ENCODE measurements at regions not wholly inside any gene's neighbourhood (a gene's known extent, or its start where the extent isn't known, plus 50 kb on each side); places are given as distances from the start of the nearest gene placed in this dataset.
A peak's percentile ranks its signal among the peaks of the same experiment; 100 is the strongest.
"Not testable (repeated sequence)": the region's sequence is repeated elsewhere in the genome, so short reads cannot be mapped to it uniquely, and the experiment has no call there.

DNA sequence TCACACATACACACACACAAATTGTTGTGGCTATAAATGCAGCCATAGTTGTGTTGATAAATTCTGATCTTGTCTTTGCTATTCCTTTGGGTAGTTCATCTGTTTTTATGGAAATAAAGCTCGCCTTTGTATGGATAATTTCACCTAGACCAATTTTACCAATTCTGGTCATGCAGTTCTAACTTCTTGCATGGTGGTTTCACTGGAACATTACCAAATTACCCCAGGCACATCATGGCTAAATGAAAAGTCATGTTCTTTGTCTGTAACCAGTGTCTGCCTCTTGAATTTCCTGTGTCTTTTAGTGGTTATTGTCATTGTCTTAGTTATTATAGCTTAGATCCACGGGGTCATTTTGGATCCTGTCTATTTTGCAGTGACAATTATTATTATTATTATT, 50.3 kb upstream of the TMC1 start:
- H3K4me3 ChIP-seq (ENCODE audit: low read depth, low read length), result no peak overlapping the region
- no peak for DNase-seq (ENCODE audit: low read depth)

- no peak for DNase-seq (ENCODE audit: low read depth)
- H3K4me3 ChIP-seq (ENCODE audit: low read depth, low read length), result no peak overlapping the region
Observed at GRCh38 chr9:72467766-72468738, 53.4 kb upstream of the TMC1 start.

GRCh38 chr9:72465593-72465984, 55.8 kb upstream of the TMC1 start:
- no peak overlapping the region for H3K4me3 ChIP-seq (ENCODE audit: low read depth, low read length)
- DNase-seq (ENCODE audit: low read depth), result no peak

- H3K4me3 ChIP-seq (ENCODE audit: low read depth, low read length), result no peak overlapping the region
- no peak for DNase-seq (ENCODE audit: low read depth)
Observed at GRCh38 chr9:72464857-72465592, 56.4 kb upstream of the TMC1 start.

DNA sequence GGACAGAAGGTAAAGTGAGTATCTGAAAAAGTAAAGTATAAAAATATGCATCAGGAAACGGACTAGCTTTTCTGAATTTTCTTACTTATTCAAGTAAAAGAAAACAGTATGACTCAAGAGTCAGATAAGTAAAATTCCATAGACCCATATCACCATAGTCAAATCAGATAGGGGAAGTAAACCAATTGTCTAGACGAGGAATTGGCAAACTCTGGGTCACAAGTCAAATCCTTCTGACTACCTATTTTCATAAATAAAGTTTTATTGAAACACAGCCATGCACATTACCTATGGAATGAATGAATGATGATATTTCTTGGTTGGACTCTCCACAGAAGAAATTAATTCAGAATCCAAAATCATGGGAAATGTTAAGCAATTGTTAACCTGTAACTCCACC, 59.1 kb upstream of the TMC1 start:
- H3K4me3 ChIP-seq (ENCODE audit: low read depth, low read length), result no peak overlapping the region
- no peak for DNase-seq (ENCODE audit: low read depth)

DNA sequence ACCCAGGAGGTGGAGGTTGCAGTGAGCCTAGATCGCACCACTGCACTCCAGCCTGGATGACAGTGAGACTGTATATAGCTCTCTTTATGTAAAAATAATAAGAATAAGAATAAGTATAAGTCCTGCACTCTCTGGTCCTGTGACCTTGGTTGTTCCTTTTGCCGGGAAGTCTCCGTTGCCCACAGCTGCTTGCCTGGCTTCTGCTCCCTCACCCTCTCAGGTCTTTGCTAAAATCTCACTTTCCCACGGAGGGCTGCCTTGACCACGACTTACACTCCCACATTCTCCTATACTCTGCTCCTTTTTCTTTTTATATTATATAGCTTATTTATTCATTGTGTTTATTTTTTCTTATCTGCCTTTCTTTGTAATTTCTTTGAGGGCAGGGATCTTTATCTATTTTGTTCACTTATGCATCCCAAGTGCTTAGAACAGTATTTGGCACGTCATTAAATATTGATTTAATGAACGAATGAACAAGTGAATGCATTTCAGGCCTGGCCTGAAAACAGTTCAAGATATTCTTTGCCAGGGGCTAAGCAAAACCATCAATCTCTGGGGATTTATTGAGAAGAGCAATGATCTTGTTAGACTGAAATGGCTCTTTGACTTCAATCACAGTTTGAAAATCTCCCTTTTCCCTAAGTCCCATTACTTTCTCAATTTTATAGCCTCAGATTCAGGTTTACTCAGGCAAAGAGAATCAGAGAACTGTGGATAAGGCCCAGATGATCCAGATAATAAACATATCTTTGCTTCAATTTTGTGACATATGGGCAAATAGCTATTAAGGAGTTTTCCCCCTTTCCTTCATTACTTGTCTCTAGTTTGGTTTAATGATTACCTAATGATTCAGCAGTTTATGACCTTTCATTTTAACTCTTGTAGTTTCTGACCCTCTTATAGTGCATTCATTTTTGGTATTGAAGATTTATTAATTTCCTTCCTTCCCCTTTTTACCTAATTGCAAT, 60.8 kb upstream of the TMC1 start:
- DNase-seq (ENCODE audit: low read depth), result no peak
- H3K4me3 ChIP-seq (ENCODE audit: low read depth, low read length), result no peak overlapping the region

- no peak for DNase-seq (ENCODE audit: low read depth)
- H3K4me3 ChIP-seq (ENCODE audit: low read depth, low read length), result no peak overlapping the region
Observed at GRCh38 chr9:72459308-72459707, 62.1 kb upstream of the TMC1 start.

DNA sequence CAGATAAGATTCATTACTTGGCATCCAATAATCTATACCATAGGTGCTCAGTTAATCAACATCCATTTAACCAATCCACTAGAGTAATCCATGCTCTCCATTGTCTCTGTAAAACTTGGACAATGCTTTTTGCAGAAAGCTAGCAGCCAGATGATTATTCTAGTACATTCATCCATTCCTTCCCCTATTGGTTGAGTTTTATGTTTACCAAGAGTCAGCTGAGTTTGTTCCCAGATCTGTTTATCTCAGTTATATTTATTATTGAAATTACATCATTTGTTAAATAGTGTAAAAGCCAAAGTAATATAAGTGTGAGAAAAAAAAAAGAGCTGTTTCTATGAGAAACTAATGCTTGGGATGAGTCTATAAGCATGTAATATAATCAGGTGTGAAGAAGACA, 63.3 kb upstream of the TMC1 start:
- H3K4me3 ChIP-seq (ENCODE audit: low read depth, low read length), result no peak overlapping the region
- DNase-seq (ENCODE audit: low read depth), result no peak

DNA sequence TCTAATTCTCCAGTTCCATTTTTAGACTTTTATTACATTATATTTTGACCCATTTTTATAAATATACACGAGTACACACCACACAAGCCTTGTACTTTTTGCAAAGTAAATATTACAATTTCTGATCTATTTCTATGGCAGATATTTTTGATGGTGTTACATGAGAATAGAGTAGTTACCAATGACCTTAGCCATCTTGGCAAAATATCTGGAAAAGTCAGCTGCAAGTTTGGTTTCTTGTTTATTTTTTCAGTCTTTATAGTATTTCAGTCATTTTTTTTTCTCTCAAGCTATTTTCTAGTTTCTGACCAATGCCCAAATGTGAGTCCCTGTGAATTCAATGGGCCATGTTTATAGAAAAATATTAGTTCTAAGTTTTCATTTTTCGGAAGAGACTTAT, 64.0 kb upstream of the TMC1 start:
- no peak for DNase-seq (ENCODE audit: low read depth)
- H3K4me3 ChIP-seq (ENCODE audit: low read depth, low read length), result no peak overlapping the region

DNA sequence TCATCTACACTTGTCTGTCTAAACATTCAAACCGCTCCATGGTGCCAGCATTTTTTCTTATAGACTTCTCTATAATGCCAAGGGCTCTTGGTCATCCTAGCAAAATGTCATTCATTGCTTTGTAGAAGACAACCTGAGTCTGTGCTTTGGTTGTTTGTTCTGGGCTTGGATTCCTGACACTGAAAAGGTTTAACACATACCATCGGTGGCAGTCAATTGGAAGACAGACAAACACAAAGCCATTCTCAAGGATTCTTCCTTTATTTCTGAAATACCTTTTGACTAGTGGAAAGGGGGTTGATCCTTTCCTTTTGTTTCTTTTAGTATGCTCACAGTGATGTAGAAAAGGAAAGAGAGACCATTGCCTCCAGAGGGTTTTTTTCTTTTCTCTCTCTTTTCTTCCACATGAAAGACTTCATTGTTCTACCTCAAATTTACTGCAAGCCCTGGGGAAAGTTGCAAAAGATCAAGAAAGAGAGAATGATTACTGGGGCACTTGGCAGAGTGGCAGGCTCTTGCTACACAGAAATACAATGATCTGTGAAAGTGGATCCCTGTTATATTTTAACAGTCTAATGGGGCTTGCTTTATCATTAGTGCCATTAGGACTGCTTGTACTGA, 66.4 kb upstream of the TMC1 start:
- DNase-seq (ENCODE audit: low read depth), result no peak

DNA sequence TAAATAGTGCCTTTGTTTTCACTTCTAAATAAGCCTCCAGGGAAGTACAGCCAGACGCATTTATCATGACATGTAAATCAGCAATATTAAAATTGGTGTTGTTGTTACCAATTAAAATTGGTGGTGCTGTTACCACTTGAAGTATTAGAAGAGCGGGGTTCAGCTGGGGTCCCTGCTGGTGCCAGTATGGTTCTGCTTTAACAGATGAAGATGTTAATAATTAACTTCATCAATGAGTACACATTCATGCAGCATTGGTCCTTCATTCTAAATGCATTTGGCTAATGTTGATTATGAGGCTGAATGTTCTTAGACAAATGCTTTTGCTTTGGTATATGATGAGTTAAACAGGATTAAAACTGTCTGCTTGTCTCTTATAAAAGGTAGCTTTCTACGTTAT, 67.6 kb upstream of the TMC1 start:
- H3K4me3 ChIP-seq (ENCODE audit: low read depth, low read length), result no peak overlapping the region
- no peak for DNase-seq (ENCODE audit: low read depth)

More for the DNA sequence above, 66.4 kb upstream of the TMC1 start:
- no peak overlapping the region for H3K4me3 ChIP-seq (ENCODE audit: low read depth, low read length)

GRCh38 chr9:72446241-72446640, 75.2 kb upstream of the TMC1 start:
- not testable (repeated sequence) for H3K4me3 ChIP-seq (ENCODE audit: low read depth, low read length); DNase-seq (ENCODE audit: low read depth)

- no peak for DNase-seq (ENCODE audit: low read depth)
Observed at GRCh38 chr9:72445306-72445995, 76.0 kb upstream of the TMC1 start.

GRCh38 chr9:72444435-72444834, 77.0 kb upstream of the TMC1 start:
- H3K4me3 ChIP-seq (ENCODE audit: low read depth, low read length), result no peak overlapping the region
- no peak for DNase-seq (ENCODE audit: low read depth)

More at GRCh38 chr9:72445306-72445995, 76.0 kb upstream of the TMC1 start:
- no peak overlapping the region for H3K4me3 ChIP-seq (ENCODE audit: low read depth, low read length)

GRCh38 chr9:72443855-72444254, 77.6 kb upstream of the TMC1 start:
- H3K4me3 ChIP-seq (ENCODE audit: low read depth, low read length), result no peak overlapping the region
- no peak for DNase-seq (ENCODE audit: low read depth)

DNA sequence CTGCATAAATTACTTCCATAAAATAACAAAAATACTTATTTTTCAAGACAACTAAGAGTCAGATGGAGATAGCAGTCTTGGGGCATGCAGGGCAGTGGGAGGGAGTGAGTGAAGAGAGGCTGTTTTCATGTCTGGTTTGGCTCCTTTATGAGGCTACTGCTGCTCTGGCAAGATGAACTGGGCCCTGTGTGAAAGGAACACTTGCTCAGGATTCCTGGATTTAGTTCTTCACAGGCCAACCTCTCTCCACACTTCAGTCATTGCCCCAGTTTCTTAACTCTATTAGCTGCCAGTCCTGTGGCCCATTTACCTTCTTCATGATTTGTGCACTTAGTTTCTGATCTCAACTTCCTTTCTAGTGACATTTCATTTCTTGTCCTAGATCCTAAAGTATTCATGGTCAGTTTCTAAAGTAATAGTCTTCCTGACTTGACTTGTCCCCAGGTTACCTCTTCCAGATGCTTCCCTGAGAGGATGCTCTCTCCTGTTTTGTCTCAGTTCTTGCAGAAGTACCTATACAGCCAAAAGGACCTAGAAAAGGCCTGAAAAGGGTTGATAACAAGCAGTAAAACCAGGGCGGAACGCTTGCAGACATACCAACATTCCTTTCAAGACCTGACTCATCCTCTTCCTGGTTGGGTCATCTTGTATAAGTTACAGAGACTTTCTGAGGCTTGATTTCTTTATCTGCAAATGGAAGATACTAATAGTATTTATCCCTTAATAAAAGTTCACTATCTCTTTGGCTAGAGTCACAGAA, 77.0 kb upstream of the ZFAND5 start:
- DNase-seq (ENCODE audit: low read depth), result peak; percentile 47
- H3K4me3 ChIP-seq (ENCODE audit: low read depth, low read length), result no peak overlapping the region

GRCh38 chr9:72440992-72441847, 76.2 kb upstream of the ZFAND5 start:
- no peak overlapping the region for H3K4me3 ChIP-seq (ENCODE audit: low read depth, low read length)
- DNase-seq (ENCODE audit: low read depth), result no peak

All from skeletal muscle cell (primary cell).